GM12865 (cell line): ENCODE measurements at regions not wholly inside any gene's neighbourhood (a gene's known extent, or its start where the extent isn't known, plus 50 kb on each side); places are given as distances from the start of the nearest gene placed in this dataset.

ENCODE experiments used
- DNase-seq: peaks from one replicate; pipeline ENCODE4 v3.0.0; 2010; ENCODE audit warnings: low read depth
- H3K4me3 ChIP-seq: 2 replicates; pipeline ENCODE4 v1.5.1; 2011; ENCODE audit warnings: mild to moderate bottlenecking, low read depth, low read length, control low read depth
- TF ChIP-seq, protein P1 (sequence below): IDR thresholded peaks from 2 replicates; pipeline ENCODE4 v1.5.1; 2011; ENCODE audit warnings: low read length, control low read depth, low read depth, inconsistent platforms; ENCODE audit not compliant: insufficient read depth; ENCODE audit errors: missing control alignments

DNA sequence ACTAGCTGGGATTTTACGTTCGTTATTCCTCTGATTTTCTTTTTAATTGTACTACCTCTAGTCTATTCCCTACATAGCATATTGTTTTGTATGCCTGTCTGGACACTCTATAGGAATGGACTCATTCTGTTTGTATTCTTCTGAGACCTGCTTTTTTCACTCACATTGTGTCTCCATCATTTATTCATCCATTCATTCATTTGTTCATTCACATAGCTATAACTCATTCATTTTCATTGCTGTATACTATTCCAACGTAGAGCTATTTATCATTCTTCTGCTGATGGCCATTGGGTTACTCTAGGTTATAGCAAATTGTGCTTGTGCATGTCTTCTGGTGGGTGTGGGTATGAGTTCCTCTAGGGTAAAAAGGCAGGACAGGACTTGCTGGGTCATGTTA, 74.0 kb upstream of the SLC6A6 start:
- no peak overlapping the region for H3K4me3 ChIP-seq
- TF ChIP-seq, protein P1, sequence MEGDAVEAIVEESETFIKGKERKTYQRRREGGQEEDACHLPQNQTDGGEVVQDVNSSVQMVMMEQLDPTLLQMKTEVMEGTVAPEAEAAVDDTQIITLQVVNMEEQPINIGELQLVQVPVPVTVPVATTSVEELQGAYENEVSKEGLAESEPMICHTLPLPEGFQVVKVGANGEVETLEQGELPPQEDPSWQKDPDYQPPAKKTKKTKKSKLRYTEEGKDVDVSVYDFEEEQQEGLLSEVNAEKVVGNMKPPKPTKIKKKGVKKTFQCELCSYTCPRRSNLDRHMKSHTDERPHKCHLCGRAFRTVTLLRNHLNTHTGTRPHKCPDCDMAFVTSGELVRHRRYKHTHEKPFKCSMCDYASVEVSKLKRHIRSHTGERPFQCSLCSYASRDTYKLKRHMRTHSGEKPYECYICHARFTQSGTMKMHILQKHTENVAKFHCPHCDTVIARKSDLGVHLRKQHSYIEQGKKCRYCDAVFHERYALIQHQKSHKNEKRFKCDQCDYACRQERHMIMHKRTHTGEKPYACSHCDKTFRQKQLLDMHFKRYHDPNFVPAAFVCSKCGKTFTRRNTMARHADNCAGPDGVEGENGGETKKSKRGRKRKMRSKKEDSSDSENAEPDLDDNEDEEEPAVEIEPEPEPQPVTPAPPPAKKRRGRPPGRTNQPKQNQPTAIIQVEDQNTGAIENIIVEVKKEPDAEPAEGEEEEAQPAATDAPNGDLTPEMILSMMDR = no peak
- DNase-seq = no peak

DNA sequence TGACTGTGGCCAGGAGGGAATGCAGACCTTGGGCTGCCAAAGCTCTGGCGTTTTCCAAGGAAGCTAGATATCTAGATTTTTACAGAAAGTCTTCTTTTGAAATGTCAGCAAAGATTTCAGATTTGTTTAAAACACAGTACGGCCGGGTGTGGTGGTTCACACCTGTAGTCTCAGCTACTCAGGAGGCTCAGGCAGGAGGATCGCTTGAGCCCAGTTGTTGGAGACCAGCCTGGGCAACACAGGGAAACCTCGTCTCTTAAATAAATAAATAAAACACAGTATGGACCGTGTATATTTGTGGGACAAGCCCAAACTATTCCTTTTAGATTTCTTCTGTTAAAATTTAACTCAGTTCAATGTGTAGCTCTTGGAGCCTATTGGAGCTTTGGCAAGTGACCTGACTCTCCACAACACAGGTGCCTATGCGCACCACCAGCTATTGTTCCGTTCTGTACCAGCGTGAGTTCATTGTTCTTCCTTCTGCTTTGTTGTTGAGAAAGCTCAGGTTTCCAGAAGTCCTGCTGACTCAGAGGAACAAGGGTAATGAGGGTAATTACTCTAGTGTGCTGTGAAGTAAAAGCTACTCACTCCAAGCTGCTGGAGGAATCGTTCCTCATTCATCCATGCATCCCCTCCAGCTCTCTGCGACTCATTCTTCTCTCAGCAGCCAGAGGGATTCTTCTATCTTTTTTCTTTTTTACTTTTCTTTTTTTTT, 73.1 kb upstream of the SLC6A6 start:
- TF ChIP-seq, protein P1 = no peak
- H3K4me3 ChIP-seq = no peak overlapping the region
- no peak for DNase-seq

DNA sequence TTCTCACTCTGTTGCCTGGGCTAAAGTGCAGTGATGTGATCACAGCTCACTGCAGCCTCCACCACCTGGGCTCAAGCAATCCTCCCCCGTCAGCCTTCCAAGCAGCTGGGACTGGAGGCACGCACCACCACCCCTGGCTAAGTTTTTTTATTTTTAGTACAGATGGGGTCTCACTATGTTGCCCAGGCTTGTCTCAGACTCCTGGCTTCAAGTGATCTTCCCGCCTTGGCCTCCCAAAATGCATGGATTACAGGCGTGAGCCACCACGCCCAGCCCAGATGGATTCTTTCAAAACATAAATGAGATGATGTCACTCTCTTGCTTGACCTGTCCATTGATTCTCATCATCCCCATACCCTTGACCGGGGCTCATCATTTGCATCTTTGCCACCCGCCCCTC, 72.6 kb upstream of the SLC6A6 start:
- TF ChIP-seq, protein P1 = no peak
- DNase-seq = no peak
- no peak overlapping the region for H3K4me3 ChIP-seq

DNA sequence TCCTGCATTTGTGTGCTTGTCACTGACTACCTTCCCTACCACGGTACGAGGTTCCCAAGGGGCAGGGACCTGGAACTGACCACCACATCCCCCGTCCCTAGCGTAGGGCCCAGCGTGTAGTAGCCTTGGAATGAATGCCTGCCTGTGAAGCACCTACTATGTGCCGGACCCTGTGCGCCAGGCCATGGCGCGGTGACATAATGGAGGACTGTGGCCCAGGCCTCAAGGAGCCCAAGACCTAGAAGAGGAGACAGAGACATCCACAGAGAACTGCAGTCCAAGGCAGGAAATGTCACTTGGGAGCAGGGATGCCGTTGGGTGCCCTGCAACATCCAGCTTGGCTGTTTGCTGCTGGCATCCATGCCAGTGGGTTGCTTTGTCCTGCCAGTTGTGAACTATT, 71.9 kb upstream of the SLC6A6 start:
- H3K4me3 ChIP-seq = no peak overlapping the region
- no peak for DNase-seq
- TF ChIP-seq, protein P1 = no peak

DNA sequence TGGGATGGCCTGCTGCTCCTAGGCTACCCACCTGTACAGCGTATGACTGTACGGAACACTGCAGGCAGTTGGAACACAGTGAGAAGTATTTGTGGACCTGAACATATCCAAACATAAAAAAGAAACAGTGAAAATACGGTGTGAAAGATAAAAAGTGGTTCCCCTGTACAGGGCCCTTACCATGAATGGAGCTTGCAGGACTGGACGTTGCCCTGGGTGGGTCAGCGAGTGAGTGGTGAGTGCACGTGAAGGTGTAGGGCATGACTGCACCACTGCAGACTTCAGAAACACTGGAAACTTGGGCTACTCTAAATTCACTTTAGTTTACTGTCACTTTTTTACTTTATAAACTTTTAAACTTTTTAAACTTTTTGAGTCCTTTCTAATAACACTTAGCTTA, 71.2 kb upstream of the SLC6A6 start:
- TF ChIP-seq, protein P1 = no peak

DNA sequence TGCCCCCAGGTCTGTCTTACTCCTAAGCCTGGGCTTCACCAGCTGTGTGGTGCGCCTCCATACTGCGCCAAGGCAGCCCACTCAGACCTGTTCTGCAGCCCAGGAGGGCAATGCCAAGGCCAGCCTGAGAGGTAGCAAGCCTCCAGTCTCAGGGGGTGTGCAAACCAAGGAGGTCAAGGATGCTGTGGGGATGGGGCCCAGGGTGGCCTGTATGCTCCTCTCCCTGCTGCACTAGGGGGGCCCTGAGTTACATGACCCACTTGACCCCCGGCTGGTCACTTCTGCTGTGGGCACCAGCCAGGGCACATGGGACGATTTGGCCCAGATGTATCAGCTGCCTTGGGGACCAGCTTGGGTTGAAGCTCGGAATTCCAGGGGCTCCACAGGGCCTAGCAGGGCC, 70.0 kb upstream of the SLC6A6 start:
- no peak overlapping the region for H3K4me3 ChIP-seq
- no peak for DNase-seq
- TF ChIP-seq, protein P1 = no peak

More for the DNA sequence above, 71.2 kb upstream of the SLC6A6 start:
- no peak for DNase-seq
- no peak overlapping the region for H3K4me3 ChIP-seq

DNA sequence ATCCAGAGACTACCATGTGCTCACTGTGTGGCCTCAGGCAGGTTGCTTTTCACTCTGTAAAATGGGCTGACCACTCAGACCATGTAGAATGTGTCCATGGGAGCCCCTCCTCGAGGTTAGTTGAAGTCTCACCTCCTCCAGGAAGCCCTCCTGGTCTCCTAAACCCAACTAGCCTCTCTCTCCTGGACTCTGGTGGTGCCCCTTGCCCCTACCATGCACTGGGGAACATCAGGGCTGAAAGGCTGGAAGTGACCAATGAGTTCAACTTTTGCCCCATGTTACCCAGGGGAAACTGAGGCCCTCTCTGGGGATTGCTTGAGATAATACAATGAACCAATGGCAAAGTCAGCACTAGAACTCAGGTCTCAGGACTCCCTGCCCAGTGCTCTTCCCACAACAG, 69.2 kb upstream of the SLC6A6 start:
- DNase-seq = no peak
- TF ChIP-seq, protein P1 = no peak
- no peak overlapping the region for H3K4me3 ChIP-seq
